CD14-positive monocyte (primary cell): ENCODE measurements at regions not wholly inside any gene's neighbourhood (a gene's known extent, or its start where the extent isn't known, plus 50 kb on each side); places are given as distances from the start of the nearest gene placed in this dataset.

ENCODE experiments used
- DNase-seq, 3 donors: peaks; one replicate each; pipeline ENCODE4 v3.0.0-alpha.2; 2011 to 2022
- H2AFZ ChIP-seq: 2 replicates; pipeline ENCODE4 v1.6.0; 2012; ENCODE audit warnings: mild to moderate bottlenecking, low read depth, low read length, inconsistent platforms; ENCODE audit not compliant: insufficient read depth, poor library complexity, severe bottlenecking
- H3K27ac ChIP-seq, 2 donors: 1 replicate in 1 of 2; 2 replicates in 1 of 2; pipeline ENCODE4 v1.5.1; 2012 to 2013; ENCODE audit warnings: low read length in 2 of 2, control low read depth in 1 of 2, inconsistent platforms in 1 of 2, low read depth in 1 of 2, mild to moderate bottlenecking in 1 of 2
- H3K27me3 ChIP-seq, 2 donors: one replicate each; pipeline versions ENCODE4 v1.6.0 to v1.6.1; 2011 to 2013; ENCODE audit warnings: low read length in 2 of 2; ENCODE audit not compliant: control insufficient read depth in 2 of 2, insufficient read depth in 2 of 2
- H3K36me3 ChIP-seq, 2 donors: replicated peaks in 1 of 2; 1 replicate in 1 of 2; 2 replicates in 1 of 2; pipeline versions ENCODE4 v1.5.1 to v1.6.1; 2012 to 2013; ENCODE audit warnings: low read length in 2 of 2, control low read depth in 1 of 2, inconsistent platforms in 1 of 2, mild to moderate bottlenecking in 1 of 2; ENCODE audit not compliant: insufficient read depth in 2 of 2, control insufficient read depth in 1 of 2
- H3K4me1 ChIP-seq, 2 donors: 1 replicate in 1 of 2; 2 replicates in 1 of 2; pipeline versions ENCODE4 v1.5.1 to v1.6.1; 2012 to 2013; ENCODE audit warnings: low read length in 2 of 2, control low read depth in 1 of 2, inconsistent platforms in 1 of 2, mild to moderate bottlenecking in 1 of 2, moderate library complexity in 1 of 2; ENCODE audit not compliant: insufficient read depth in 2 of 2, control insufficient read depth in 1 of 2
- H3K4me2 ChIP-seq: replicated peaks from 2 replicates; pipeline ENCODE3; 2012; ENCODE audit warnings: low read length, moderate library complexity, mild to moderate bottlenecking; ENCODE audit not compliant: poor library complexity, severe bottlenecking; ENCODE audit errors: extremely low read depth
- H3K4me3 ChIP-seq, 3 experiments: fragments of 200-600 bp in 1 of 3; sonication (generic) in 1 of 3; replicated peaks in 1 of 3; 1 replicate in 2 of 3; 2 replicates in 1 of 3; pipeline ENCODE4 v1.5.1; 2011 to 2013; ENCODE audit warnings: low read length in 3 of 3, mild to moderate bottlenecking in 3 of 3, control low read depth in 2 of 3, low read depth in 2 of 3, inconsistent platforms in 1 of 3, moderate library complexity in 1 of 3
- H3K79me2 ChIP-seq: 2 replicates; pipeline ENCODE4 v1.6.0; 2012; ENCODE audit warnings: mild to moderate bottlenecking, control low read depth, inconsistent platforms, low read length, moderate library complexity; ENCODE audit not compliant: insufficient read depth
- H3K9ac ChIP-seq: 2 replicates; pipeline ENCODE4 v1.6.0; 2017; ENCODE audit warnings: low read length, mild to moderate bottlenecking; ENCODE audit not compliant: insufficient read depth, poor library complexity, severe bottlenecking
- H3K9me3 ChIP-seq, 2 donors: replicated peaks in 1 of 2; 1 replicate in 1 of 2; 2 replicates in 1 of 2; pipeline versions ENCODE4 v1.5.1 to v1.6.1; 2012 to 2013; ENCODE audit warnings: low read length in 2 of 2, control low read depth in 1 of 2; ENCODE audit not compliant: control insufficient read depth in 1 of 2, insufficient read depth in 1 of 2
- H4K20me1 ChIP-seq: 2 replicates; pipeline ENCODE4 v1.6.0; 2012; ENCODE audit warnings: mild to moderate bottlenecking, low read length, control low read depth, moderate library complexity; ENCODE audit not compliant: insufficient read depth
- H3K27ac Mint-ChIP-seq, 7 donors: one replicate each; pipeline ENCODE4 v1.8.0; 2020; ENCODE audit warnings: mild to moderate bottlenecking in 7 of 7, mixed read lengths in 7 of 7, moderate library complexity in 6 of 7, inconsistent platforms in 2 of 7
- H3K27me3 Mint-ChIP-seq, 3 donors: one replicate each; pipeline ENCODE4 v1.8.0; 2021 to 2022; ENCODE audit warnings: low read depth in 3 of 3, mild to moderate bottlenecking in 3 of 3, mixed read lengths in 3 of 3, moderate library complexity in 3 of 3, inconsistent platforms in 1 of 3
- H3K36me3 Mint-ChIP-seq, 2 donors: one replicate each; pipeline ENCODE4 v1.8.0; 2020; ENCODE audit warnings: mixed read lengths in 2 of 2, inconsistent platforms in 1 of 2, mild to moderate bottlenecking in 1 of 2
- H3K4me1 Mint-ChIP-seq: one replicate; pipeline ENCODE4 v1.8.0; 2020; ENCODE audit warnings: mild to moderate bottlenecking, mixed read lengths
- H3K4me3 Mint-ChIP-seq, 2 donors: one replicate each; pipeline ENCODE4 v1.8.0; 2020; ENCODE audit warnings: mild to moderate bottlenecking in 2 of 2, mixed read lengths in 2 of 2, moderate library complexity in 1 of 2
- H3K9me3 Mint-ChIP-seq, 7 donors: one replicate each; pipeline ENCODE4 v1.8.0; 2020 to 2022; ENCODE audit warnings: mixed read lengths in 7 of 7, mild to moderate bottlenecking in 6 of 7, moderate library complexity in 6 of 7, inconsistent platforms in 2 of 7
- WGBS: methylation state at CpG from one replicate; pipeline ENCODE4 v1.1.5; 2013; ENCODE audit warnings: missing lambda C conversion rate; ENCODE audit not compliant: insufficient coverage; 5-methylcytosine and 5-hydroxymethylcytosine counted together
- intact Hi-C, 2 donors: fragments of 100-400 bp; cut with micrococcal nuclease; formaldehyde crosslinking; loops; one replicate each; pipeline versions ENCODE4 v1.15.0 to v1.15.1; 2023
- TF ChIP-seq, protein P1 (sequence below): fragments of 200-600 bp; IDR thresholded peaks from one replicate; pipeline ENCODE4 v1.8.0; 2022; ENCODE audit warnings: antibody characterized with exemption, mild to moderate bottlenecking

DNA sequence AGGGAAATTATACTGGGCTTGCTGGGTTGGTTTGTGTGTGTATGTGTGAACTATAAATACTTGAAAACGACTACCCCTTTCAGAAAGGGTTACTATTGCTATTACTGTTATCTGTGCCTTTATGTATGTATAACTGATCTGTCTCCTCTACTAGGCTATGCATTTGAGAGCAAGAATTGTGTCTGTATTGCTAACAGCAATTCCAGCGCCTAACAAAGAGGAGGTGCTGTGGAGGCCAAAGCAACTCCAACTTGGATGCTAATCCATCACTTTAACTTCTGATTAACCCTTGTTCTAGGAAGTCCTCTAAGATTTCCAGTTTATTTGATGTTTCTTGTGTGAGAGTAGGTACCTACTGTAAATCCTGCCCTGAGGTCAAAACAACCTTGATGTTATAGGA is 313.9 kb downstream of the PCNX1 start:
- Histone ChIP-seq H2AFZ (no peak overlapping the region), H3K4me2 (no peak overlapping the region)
- H3K4me3 Mint-ChIP-seq = no peak overlapping the region

DNA sequence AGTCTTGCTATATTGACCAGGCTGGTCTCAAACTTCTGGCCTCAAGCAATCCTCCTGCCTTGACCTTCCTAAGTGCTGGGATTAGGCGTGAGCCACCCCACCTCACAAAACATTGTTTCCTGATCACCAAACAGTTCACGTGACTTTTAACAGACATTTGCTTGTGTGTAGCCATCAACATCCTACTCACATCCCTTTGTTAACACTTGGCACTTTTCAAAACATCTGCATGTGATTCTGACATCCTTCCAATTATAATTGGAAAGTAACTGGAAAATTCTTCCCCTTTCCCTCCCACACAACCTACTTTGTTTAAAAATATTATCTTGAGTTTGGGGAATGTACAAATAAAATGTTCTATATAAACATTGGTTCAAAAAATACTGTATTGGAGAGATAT is 317.9 kb downstream of the PCNX1 start:
- Histone ChIP-seq H3K9ac (no peak overlapping the region), H3K9me3 (no peaks in the 10 kb centered on the region), H3K4me2 (no peak overlapping the region), H3K27ac (no peak overlapping the region), H4K20me1 (no peaks in the 10 kb centered on the region), H3K36me3 (no peaks in the 10 kb centered on the region), H3K27me3 (no peaks in the 10 kb centered on the region), H3K4me3 (no peak overlapping the region), H3K79me2 (no peaks in the 10 kb centered on the region), H3K4me1 (no peaks in the 10 kb centered on the region), H2AFZ (no peak overlapping the region)
- intact Hi-C loops = no loop called here
- no peaks in the 10 kb centered on the region for H3K9me3 Mint-ChIP-seq
- H3K36me3 Mint-ChIP-seq = no peaks in the 10 kb centered on the region
- H3K4me1 Mint-ChIP-seq = no peaks in the 10 kb centered on the region
- no peak overlapping the region for H3K4me3 Mint-ChIP-seq
- peaks cover 0 to 3% (median 0%) of the 10 kb centered on the region in 3 donors for H3K27me3 Mint-ChIP-seq
- DNase-seq = no peak
- H3K27ac Mint-ChIP-seq = no peak overlapping the region
- TF ChIP-seq, protein P1, sequence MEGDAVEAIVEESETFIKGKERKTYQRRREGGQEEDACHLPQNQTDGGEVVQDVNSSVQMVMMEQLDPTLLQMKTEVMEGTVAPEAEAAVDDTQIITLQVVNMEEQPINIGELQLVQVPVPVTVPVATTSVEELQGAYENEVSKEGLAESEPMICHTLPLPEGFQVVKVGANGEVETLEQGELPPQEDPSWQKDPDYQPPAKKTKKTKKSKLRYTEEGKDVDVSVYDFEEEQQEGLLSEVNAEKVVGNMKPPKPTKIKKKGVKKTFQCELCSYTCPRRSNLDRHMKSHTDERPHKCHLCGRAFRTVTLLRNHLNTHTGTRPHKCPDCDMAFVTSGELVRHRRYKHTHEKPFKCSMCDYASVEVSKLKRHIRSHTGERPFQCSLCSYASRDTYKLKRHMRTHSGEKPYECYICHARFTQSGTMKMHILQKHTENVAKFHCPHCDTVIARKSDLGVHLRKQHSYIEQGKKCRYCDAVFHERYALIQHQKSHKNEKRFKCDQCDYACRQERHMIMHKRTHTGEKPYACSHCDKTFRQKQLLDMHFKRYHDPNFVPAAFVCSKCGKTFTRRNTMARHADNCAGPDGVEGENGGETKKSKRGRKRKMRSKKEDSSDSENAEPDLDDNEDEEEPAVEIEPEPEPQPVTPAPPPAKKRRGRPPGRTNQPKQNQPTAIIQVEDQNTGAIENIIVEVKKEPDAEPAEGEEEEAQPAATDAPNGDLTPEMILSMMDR = no peak
- 100% methylated on average over 1 of the region's 2 CpGs for WGBS

More for the DNA sequence above, 313.9 kb downstream of the PCNX1 start:
- Histone ChIP-seq H3K36me3 (no peaks in the 10 kb centered on the region), H3K4me3 (no peak overlapping the region), H3K27me3 (no peaks in the 10 kb centered on the region), H3K27ac (no peak overlapping the region), H3K9ac (no peak overlapping the region), H3K79me2 (no peaks in the 10 kb centered on the region), H3K9me3 (peaks cover 0 to 3% of the 10 kb centered on the region in 2 donors), H3K4me1 (no peaks in the 10 kb centered on the region), H4K20me1 (no peaks in the 10 kb centered on the region)
- Mint-ChIP-seq H3K9me3 (peaks cover 5 to 9% (median 9%) of the 10 kb centered on the region in 7 donors), H3K4me1 (no peaks in the 10 kb centered on the region), H3K27ac (no peak overlapping the region), H3K36me3 (no peaks in the 10 kb centered on the region), H3K27me3 (peaks cover 0 to 3% (median 0%) of the 10 kb centered on the region in 3 donors)
- intact Hi-C loops = no loop called here
- TF ChIP-seq, protein P1 = no peak
- WGBS = no CpG with 5 or more reads among the region's 2 CpGs
- DNase-seq = no peak
